HepG2 (cell line): ENCODE measurements at regions not wholly inside any gene's neighbourhood (a gene's known extent, or its start where the extent isn't known, plus 50 kb on each side); places are given as distances from the start of the nearest gene placed in this dataset.

Experiments
- ATAC-seq: fragments of 200-7000 bp; cut with Tn5 transposase; 3 replicates; pipeline ENCODE4 v1.9.1; 2020; ENCODE audit warnings: mild to moderate bottlenecking, moderate library complexity
- BruUV-seq: library from RNA; stranded (reverse); fragments of 400-500 nt; replicated peaks from 2 replicates; lab custom pipeline; 2021; lab: Mats Ljungman, UMichigan
- CTCF ChIA-PET: fragments of 300-600 bp; formaldehyde crosslinking; extraction: SDS; loops from one replicate; lab custom pipeline; 2021; ENCODE audit warnings: low total read pairs, inconsistent platforms, low intra/inter-chr PET ratio; lab: Yijun Ruan, JAX
- POLR2A ChIA-PET: fragments of 350-600 bp; sonication (Branson Sonifier 250); formaldehyde crosslinking; loops from one replicate; lab custom pipeline; 2020; ENCODE audit warnings: antibody characterized with exemption, inconsistent platforms; lab: Yijun Ruan, JAX
- DNase-seq: peaks from one replicate; pipeline ENCODE4 v3.0.0-alpha.2; 2015; ENCODE audit warnings: low spot score
- FAIRE-seq: peaks from 3 replicates; lab custom pipeline; 2011; peaks lifted over from hg19 to GRCh38; lab: Jason Lieb, UNC
- H2AFZ ChIP-seq: one replicate; pipeline ENCODE4 v1.6.1; 2011; ENCODE audit warnings: low read length, inconsistent platforms
- H3K27ac ChIP-seq: fragments of 300-600 bp; 3 replicates; pipeline ENCODE4 v1.8.0; 2011; ENCODE audit warnings: mixed run types, mild to moderate bottlenecking, mixed read lengths, low read length, inconsistent platforms; ENCODE audit not compliant: insufficient read depth; ENCODE audit errors: extremely low read length
- H3K27me3 ChIP-seq, 2 experiments: fragments of 200-600 bp in 1 of 2; 2 replicates in 1 of 2; 3 replicates in 1 of 2; pipeline versions ENCODE4 v1.6.0 to v1.8.0; 2011; ENCODE audit warnings: low read length in 2 of 2, mild to moderate bottlenecking in 2 of 2, moderate library complexity in 2 of 2, inconsistent platforms in 1 of 2; ENCODE audit not compliant: insufficient read depth in 2 of 2, control insufficient read depth in 1 of 2
- H3K36me3 ChIP-seq, 2 experiments: fragments of 200-600 bp in 1 of 2; replicated peaks in 1 of 2; 2 replicates in 1 of 2; 3 replicates in 1 of 2; pipeline versions ENCODE4 v1.5.1 to v1.8.0; 2011; ENCODE audit warnings: low read length in 2 of 2, inconsistent platforms in 1 of 2; ENCODE audit not compliant: insufficient read depth in 2 of 2, control insufficient read depth in 1 of 2
- H3K4me1 ChIP-seq: 2 replicates; pipeline ENCODE4 v1.5.1; 2012; ENCODE audit warnings: low read length, inconsistent platforms; ENCODE audit not compliant: insufficient read depth
- H3K4me2 ChIP-seq: 2 replicates; pipeline ENCODE4 v1.6.0; 2011; ENCODE audit warnings: low read depth, low read length, inconsistent platforms
- H3K4me3 ChIP-seq, 3 experiments: fragments of 200-600 bp in 1 of 3; sonication (generic), shearing (Covaris generic) in 1 of 3; replicated peaks in 1 of 3; 2 replicates each; pipeline ENCODE4 v1.5.1; 2011 to 2016; ENCODE audit warnings: low read length in 3 of 3, inconsistent platforms in 2 of 3, low read depth in 2 of 3, mild to moderate bottlenecking in 2 of 3, control low read depth in 1 of 3, mixed read lengths in 1 of 3; ENCODE audit not compliant: insufficient read depth in 1 of 3
- H3K79me2 ChIP-seq: one replicate; pipeline ENCODE4 v1.6.1; 2011; ENCODE audit warnings: low read length, inconsistent platforms; ENCODE audit not compliant: insufficient read depth
- H3K9ac ChIP-seq: 2 replicates; pipeline ENCODE4 v1.6.0; 2011; ENCODE audit warnings: mild to moderate bottlenecking, low read depth, low read length, inconsistent platforms; ENCODE audit not compliant: insufficient read depth
- H3K9me3 ChIP-seq: 2 replicates; pipeline ENCODE4 v1.5.1; 2012; ENCODE audit warnings: mild to moderate bottlenecking, low read length
- H4K20me1 ChIP-seq: 2 replicates; pipeline ENCODE4 v1.6.0; 2011; ENCODE audit warnings: inconsistent platforms, mild to moderate bottlenecking, low read length, moderate library complexity; ENCODE audit not compliant: insufficient read depth
- ARID2 ChIP-seq: sonication (generic); formaldehyde crosslinking; IDR thresholded peaks from 2 replicates; pipeline ENCODE4 v1.8.1; 2022; ENCODE audit warnings: mild to moderate bottlenecking, missing genetic modification reagents, borderline replicate concordance
- ESRRA ChIP-seq: sonication (generic); formaldehyde crosslinking; IDR thresholded peaks from 2 replicates; pipeline ENCODE4 v1.5.1; 2020; ENCODE audit warnings: mild to moderate bottlenecking, low read depth, missing genetic modification reagents
- KDM4B ChIP-seq: sonication (generic); formaldehyde crosslinking; IDR thresholded peaks from 2 replicates; pipeline ENCODE4 v1.4.0; 2020; ENCODE audit warnings: missing genetic modification reagents
- KDM6A ChIP-seq: IDR thresholded peaks from 2 replicates; pipeline ENCODE4 v1.6.1; 2016; ENCODE audit warnings: low read depth
- LRRFIP1 ChIP-seq: sonication (generic); formaldehyde crosslinking; conservative IDR thresholded peaks from 2 replicates; pipeline ENCODE4 v1.4.0; 2020; ENCODE audit warnings: missing genetic modification reagents
- MED1 ChIP-seq: sonication (generic); formaldehyde crosslinking; IDR thresholded peaks from 2 replicates; pipeline ENCODE4 v1.4.0; 2020; ENCODE audit warnings: missing genetic modification reagents
- MED13 ChIP-seq: sonication (generic); formaldehyde crosslinking; IDR thresholded peaks from 2 replicates; pipeline ENCODE4 v1.5.0; 2020; ENCODE audit warnings: missing genetic modification reagents
- MXI1 ChIP-seq: IDR thresholded peaks from 3 replicates; pipeline ENCODE4 v1.6.1; 2012; ENCODE audit warnings: low read depth, low read length, inconsistent platforms, borderline replicate concordance
- ONECUT2 ChIP-seq: sonication (generic); formaldehyde crosslinking; IDR thresholded peaks from 2 replicates; pipeline ENCODE4 v1.4.0; 2020; ENCODE audit warnings: missing genetic modification reagents
- RCOR2 ChIP-seq: IDR thresholded peaks from 2 replicates; pipeline ENCODE4 v1.6.1; 2016; ENCODE audit warnings: missing biosample characterization, missing genetic modification reagents
- SAFB2 ChIP-seq: sonication (generic); formaldehyde crosslinking; IDR thresholded peaks from 2 replicates; pipeline ENCODE4 v1.5.1; 2020; ENCODE audit warnings: missing genetic modification reagents, low read depth, mild to moderate bottlenecking, borderline replicate concordance
- ZFX ChIP-seq: sonication (generic); formaldehyde crosslinking; IDR thresholded peaks from 2 replicates; pipeline ENCODE4 v1.4.0; 2020; ENCODE audit warnings: mild to moderate bottlenecking, low read depth, missing genetic modification reagents, moderate library complexity
- ZNF207 ChIP-seq: fragments of 450-650 bp; IDR thresholded peaks from 2 replicates; pipeline ENCODE4 v1.6.1; 2016; ENCODE audit warnings: antibody characterized with exemption, borderline replicate concordance
- ZNF224 ChIP-seq: sonication (generic); formaldehyde crosslinking; IDR thresholded peaks from 2 replicates; pipeline ENCODE4 v1.5.0; 2020; ENCODE audit warnings: mild to moderate bottlenecking, missing genetic modification reagents
- ZNF446 ChIP-seq: sonication (generic); formaldehyde crosslinking; IDR thresholded peaks from 2 replicates; pipeline ENCODE4 v1.5.0; 2020; ENCODE audit warnings: mild to moderate bottlenecking, missing genetic modification reagents
- ZNF660 ChIP-seq: sonication (generic); formaldehyde crosslinking; IDR thresholded peaks from 2 replicates; pipeline ENCODE4 v1.5.1; 2020; ENCODE audit warnings: mild to moderate bottlenecking, low read depth, missing genetic modification reagents, borderline replicate concordance
- ZNF7 ChIP-seq: IDR thresholded peaks from 2 replicates; pipeline ENCODE4 v1.6.1; 2016; ENCODE audit warnings: missing biosample characterization, missing genetic modification reagents
- ZNF775 ChIP-seq: sonication (generic); formaldehyde crosslinking; IDR thresholded peaks from 2 replicates; pipeline ENCODE4 v1.4.0; 2020; ENCODE audit warnings: missing genetic modification reagents, mild to moderate bottlenecking, moderate library complexity, borderline replicate concordance
- ZNF788 ChIP-seq: sonication (generic); formaldehyde crosslinking; IDR thresholded peaks from 2 replicates; pipeline ENCODE4 v1.5.0; 2020; ENCODE audit warnings: mild to moderate bottlenecking, missing genetic modification reagents, borderline replicate concordance
- ZSCAN29 ChIP-seq: sonication (generic); formaldehyde crosslinking; conservative IDR thresholded peaks from 2 replicates; pipeline ENCODE4 v1.4.0; 2020; ENCODE audit warnings: mild to moderate bottlenecking, missing genetic modification reagents
- WGBS: methylation state at CpG from one replicate; pipeline ENCODE4 v1.1.6; 2017; ENCODE audit warnings: low lambda C conversion rate; 5-methylcytosine and 5-hydroxymethylcytosine counted together
- in situ Hi-C: cut with HindIII; loops from 2 replicates; pipeline ENCODE4 v1.10.0; 2017; ENCODE audit warnings: low pct_unique_long_range_greater_than_20kb; ENCODE audit not compliant: extremely low pct_ligation_motif_present
- intact Hi-C: fragments of 100-400 bp; cut with micrococcal nuclease; formaldehyde crosslinking; loops from one replicate; pipeline ENCODE4 v1.10.0; 2022; ENCODE audit not compliant: unreplicated experiment

GRCh38 chr2:2791606-2792005, 460.5 kb upstream of the MYT1L start (continued):
- TF ChIP-seq LRRFIP1 (CRISPR knock-in tag) (no peak), SAFB2 (no peak), ZFX (CRISPR knock-in tag) (no peak), ZNF7 (CRISPR knock-in tag) (no peak), ZNF224 (CRISPR knock-in tag) (no peak), ZNF207 (no peak), ZSCAN29 (CRISPR knock-in tag) (no peak), RCOR2 (CRISPR knock-in tag) (no peak)

- in situ Hi-C loops (no loop called here), intact Hi-C loops (no loop called here)
- H3K4me1 ChIP-seq: no peaks in the 10 kb centered on the region
- no peak overlapping the region for H3K27ac ChIP-seq
- ChIA-PET CTCF (no interaction called here), POLR2A (no interaction called here)
- no peaks in the 10 kb centered on the region for H3K79me2 ChIP-seq
- no peaks in the 10 kb centered on the region for H3K9me3 ChIP-seq
- no peak for DNase-seq
- H3K27me3 ChIP-seq: peaks cover 7 to 70% of the 10 kb centered on the region in 2 experiments; a peak in 3 of 5 replicates
- no peaks in the 10 kb centered on the region for H3K36me3 ChIP-seq
- no peak overlapping the region for H3K9ac ChIP-seq
- no peak for ATAC-seq
- FAIRE-seq: no peak
- no TSS peak for BruUV-seq
- no peak overlapping the region for H3K4me2 ChIP-seq
- 19% methylated on average over 8 of the region's 11 CpGs for WGBS
- H3K4me3 ChIP-seq: no peak overlapping the region
- no peaks in the 10 kb centered on the region for H4K20me1 ChIP-seq
- no peak overlapping the region for H2AFZ ChIP-seq
- no peak for TF ChIP-seq ARID2
- TF ChIP-seq KDM6A: no peak
- TF ChIP-seq ZNF446 (CRISPR knock-in tag): no peak
- TF ChIP-seq KDM4B (CRISPR knock-in tag): no peak
- no peak for TF ChIP-seq MXI1
- TF ChIP-seq ONECUT2 (CRISPR knock-in tag): no peak
- TF ChIP-seq ZNF775 (CRISPR knock-in tag): no peak
- no peak for TF ChIP-seq ZNF660 (CRISPR knock-in tag)
- no peak for TF ChIP-seq ZNF788 (CRISPR knock-in tag)
- no peak for TF ChIP-seq MED1
- no peak for TF ChIP-seq ESRRA (CRISPR knock-in tag)
- no peak for TF ChIP-seq MED13 (CRISPR knock-in tag)
Measured at GRCh38 chr2:2791031-2791430, 460.0 kb upstream of the MYT1L start.
